ENCODE measurements at regions not wholly inside any gene's neighbourhood (a gene's known extent, or its start where the extent isn't known, plus 50 kb on each side); places are given as distances from the start of the nearest gene placed in this dataset.

DNA sequence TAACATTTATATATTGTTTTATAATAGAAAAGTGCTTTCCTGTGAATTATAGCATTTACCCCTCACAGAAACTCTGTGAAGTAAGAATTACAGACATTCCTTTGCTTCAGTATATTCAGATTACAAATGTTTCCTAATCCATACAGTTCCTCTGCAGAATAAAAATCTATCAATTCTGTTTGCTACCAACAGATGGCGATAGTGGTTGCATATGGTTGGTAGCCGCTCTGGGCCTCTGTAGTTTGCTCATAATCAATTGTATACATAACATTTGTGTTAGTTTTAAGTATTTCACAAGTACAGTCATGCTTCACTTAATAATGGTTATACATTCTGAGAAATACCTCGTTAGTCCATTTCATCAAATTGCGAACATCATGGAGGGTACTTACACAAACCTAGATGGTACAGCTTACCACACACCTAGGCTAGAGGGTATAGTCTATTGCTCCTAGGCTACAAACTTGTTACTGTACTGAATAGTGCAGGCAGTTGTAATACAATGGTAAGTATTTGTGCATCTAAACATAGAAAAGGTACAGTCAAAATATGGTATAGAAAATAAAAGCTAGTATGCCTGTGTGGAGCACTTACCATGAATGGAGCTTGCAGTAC, 94.4 kb upstream of the STEAP4 start:
- no peak overlapping the region for H3K27ac ChIP-seq (ENCODE audit: low read depth)
- H3K4me1 ChIP-seq (ENCODE audit: insufficient read depth), result no peaks in the 10 kb centered on the region
- DNase-seq (ENCODE audit: extremely low spot score), result no peak
- H3K4me3 ChIP-seq (ENCODE audit: low read depth, low read length), result no peak overlapping the region
- WGBS, result 87% methylated on average over 4 of the region's 4 CpGs
- no peaks in the 10 kb centered on the region for H3K36me3 ChIP-seq (ENCODE audit: insufficient read depth)

DNA sequence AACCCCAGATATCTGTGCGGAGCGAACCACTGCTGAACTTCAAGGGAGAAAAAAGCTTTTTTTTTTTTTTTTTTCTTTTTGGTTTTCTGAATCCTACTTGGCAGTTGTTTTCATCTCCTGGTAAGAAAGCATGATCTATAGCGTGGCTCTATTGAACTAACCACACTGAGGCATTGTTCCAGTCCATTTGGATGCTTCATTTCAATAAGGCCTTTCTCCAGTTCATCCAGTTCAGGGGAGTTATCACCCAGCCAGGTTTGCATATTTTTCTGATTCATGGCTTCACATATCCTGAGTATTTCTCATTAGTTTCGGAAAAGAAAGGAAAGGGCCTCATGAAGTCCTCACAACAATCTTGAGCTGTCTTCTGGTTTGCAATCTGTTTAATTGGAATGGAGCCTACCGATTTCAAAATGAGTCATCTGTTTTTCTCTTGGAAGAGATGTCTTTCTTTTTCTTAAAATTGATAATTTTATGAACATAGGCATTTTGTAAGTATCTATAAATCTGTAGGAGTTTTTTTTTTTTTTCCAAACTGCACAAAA, 93.1 kb upstream of the STEAP4 start:
- no peaks in the 10 kb centered on the region for H3K36me3 ChIP-seq (ENCODE audit: insufficient read depth)
- 70% methylated on average over 5 of the region's 5 CpGs for WGBS
- no peaks in the 10 kb centered on the region for H3K4me1 ChIP-seq (ENCODE audit: insufficient read depth)
- no peak for DNase-seq (ENCODE audit: extremely low spot score)
- no peak overlapping the region for H3K27ac ChIP-seq (ENCODE audit: low read depth)
- no peak overlapping the region for H3K4me3 ChIP-seq (ENCODE audit: low read depth, low read length)

DNA sequence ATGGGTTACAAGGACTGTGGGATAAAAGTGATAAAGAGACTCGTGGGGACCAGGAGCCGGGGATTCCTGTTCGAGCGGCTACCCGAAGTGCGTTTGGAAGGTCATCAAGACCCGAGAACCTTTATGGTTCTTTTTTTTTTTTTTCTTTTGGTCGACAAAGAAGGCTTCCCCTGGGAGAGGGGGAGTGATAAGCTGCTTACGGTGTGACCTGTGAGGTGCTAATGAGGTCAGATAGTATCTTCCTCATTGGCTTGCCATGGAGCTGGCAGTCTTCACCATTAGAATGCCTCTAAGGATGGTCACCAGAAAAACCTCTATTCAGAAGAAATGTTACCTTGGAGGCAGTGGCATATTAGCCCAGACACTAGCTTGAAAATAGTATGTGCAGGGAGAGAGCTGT, 92.3 kb upstream of the STEAP4 start:
- no peak for DNase-seq (ENCODE audit: extremely low spot score)
- Histone ChIP-seq H3K27ac (ENCODE audit: low read depth) (no peak overlapping the region), H3K36me3 (ENCODE audit: insufficient read depth) (no peaks in the 10 kb centered on the region), H3K4me1 (ENCODE audit: insufficient read depth) (no peaks in the 10 kb centered on the region), H3K4me3 (ENCODE audit: low read depth, low read length) (no peak overlapping the region)
- 66% methylated on average over 9 of the region's 9 CpGs for WGBS

DNA sequence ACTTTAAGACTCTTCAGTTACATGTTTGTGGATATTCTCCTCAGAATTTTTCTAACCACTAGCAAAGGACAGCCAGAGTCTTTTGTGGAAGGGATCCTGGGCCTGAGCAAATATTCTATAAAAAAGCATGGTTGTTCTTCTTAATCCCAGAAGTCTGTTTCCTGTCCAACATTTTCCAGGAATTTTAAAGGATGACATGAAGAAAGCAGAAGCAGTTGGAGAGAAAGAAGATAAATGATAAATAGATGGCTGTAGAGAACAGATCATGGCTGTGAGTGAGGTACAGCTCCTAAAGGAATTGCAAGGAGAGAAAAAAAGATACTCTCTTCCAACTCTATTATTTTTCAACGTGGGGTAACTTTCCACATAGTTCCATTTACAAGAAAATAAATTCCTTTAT, 91.8 kb upstream of the STEAP4 start:
- no peak overlapping the region for H3K4me3 ChIP-seq (ENCODE audit: low read depth, low read length)
- no peaks in the 10 kb centered on the region for H3K4me1 ChIP-seq (ENCODE audit: insufficient read depth)
- no peak for DNase-seq (ENCODE audit: extremely low spot score)
- H3K36me3 ChIP-seq (ENCODE audit: insufficient read depth), result no peaks in the 10 kb centered on the region
- H3K27ac ChIP-seq (ENCODE audit: low read depth), result no peak overlapping the region
- 25% methylated on average over 1 of the region's 1 CpG for WGBS

DNA sequence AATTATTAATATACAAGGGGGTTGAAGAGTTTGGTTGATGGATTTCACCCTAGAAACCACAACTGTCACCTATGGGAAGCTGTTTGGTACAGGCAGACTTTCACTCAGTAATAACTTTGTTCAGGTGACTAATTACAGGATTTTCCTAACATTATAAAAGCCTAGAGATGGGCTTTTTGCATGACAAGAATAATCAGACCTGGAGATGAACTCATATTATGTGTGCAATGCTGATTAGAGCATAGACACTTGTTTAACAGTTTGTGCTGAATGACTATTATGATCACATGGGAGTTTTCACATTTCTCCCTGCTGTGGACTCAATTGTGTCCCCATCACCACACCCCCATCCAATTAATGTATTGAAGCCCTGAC, 90.2 kb upstream of the STEAP4 start:
- Histone ChIP-seq H3K4me1 (ENCODE audit: insufficient read depth) (no peaks in the 10 kb centered on the region), H3K4me3 (ENCODE audit: low read depth, low read length) (no peak overlapping the region)

DNA sequence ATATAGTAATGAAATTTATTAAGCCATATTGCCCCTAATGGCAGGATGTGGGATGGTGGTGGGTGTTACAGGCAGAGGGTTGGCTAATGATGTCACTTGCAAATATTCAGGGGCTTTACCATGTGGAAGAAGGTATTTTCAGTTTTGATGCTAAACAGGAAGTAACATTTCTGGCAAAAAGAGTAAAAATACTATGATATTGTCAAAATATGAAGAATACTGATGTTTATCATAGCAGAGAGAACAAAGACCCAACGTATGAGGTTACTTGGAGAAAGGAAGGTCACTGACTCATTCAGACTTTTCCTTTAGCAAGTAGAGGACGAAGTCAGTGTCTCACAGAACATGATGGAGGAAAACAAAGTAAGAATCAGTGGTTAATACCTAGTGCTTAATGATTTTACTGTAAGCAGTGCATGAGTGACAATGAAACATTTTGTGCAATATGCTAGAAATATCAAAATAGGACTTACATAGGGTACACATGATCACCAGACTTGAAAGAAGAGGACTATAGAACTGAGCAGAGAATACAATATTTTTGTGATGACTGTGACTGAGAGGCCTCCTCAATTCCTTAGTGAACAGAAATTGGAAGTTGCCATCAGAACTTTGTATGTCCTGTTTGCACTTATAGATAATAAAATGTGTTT, 89.7 kb upstream of the STEAP4 start:
- Histone ChIP-seq H3K4me3 (ENCODE audit: low read depth, low read length) (no peak overlapping the region), H3K4me1 (ENCODE audit: insufficient read depth) (no peaks in the 10 kb centered on the region), H3K36me3 (ENCODE audit: insufficient read depth) (no peaks in the 10 kb centered on the region), H3K27ac (ENCODE audit: low read depth) (no peak overlapping the region)
- no peak for DNase-seq (ENCODE audit: extremely low spot score)
- 73% methylated on average over 2 of the region's 2 CpGs for WGBS

More for the DNA sequence above, 90.2 kb upstream of the STEAP4 start:
- Histone ChIP-seq H3K36me3 (ENCODE audit: insufficient read depth) (no peaks in the 10 kb centered on the region), H3K27ac (ENCODE audit: low read depth) (no peak overlapping the region)
- DNase-seq (ENCODE audit: extremely low spot score), result no peak

DNA sequence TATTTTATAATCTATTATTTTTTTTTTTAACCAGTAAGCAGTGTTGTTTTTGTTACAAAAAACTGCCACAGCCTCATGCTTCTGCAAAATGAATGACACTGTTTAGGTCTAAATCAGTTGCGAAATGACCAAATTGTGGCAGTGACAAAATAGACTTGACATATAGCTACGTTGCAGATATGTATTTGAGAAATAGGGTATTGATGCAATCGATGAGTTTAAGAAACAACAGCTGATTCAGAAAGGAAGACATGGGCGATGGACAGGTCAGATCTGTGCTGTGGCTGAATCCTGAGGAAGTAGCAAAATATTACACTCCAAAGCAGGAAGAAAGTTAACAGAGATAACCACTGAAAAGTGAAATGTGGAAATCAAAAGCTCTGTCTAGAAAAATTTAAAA, 89.0 kb upstream of the STEAP4 start:
- WGBS, result 65% methylated on average over 4 of the region's 4 CpGs
- no peaks in the 10 kb centered on the region for H3K36me3 ChIP-seq (ENCODE audit: insufficient read depth)
- H3K4me3 ChIP-seq (ENCODE audit: low read depth, low read length), result no peak overlapping the region
- no peaks in the 10 kb centered on the region for H3K4me1 ChIP-seq (ENCODE audit: insufficient read depth)
- no peak overlapping the region for H3K27ac ChIP-seq (ENCODE audit: low read depth)
- DNase-seq (ENCODE audit: extremely low spot score), result no peak

DNA sequence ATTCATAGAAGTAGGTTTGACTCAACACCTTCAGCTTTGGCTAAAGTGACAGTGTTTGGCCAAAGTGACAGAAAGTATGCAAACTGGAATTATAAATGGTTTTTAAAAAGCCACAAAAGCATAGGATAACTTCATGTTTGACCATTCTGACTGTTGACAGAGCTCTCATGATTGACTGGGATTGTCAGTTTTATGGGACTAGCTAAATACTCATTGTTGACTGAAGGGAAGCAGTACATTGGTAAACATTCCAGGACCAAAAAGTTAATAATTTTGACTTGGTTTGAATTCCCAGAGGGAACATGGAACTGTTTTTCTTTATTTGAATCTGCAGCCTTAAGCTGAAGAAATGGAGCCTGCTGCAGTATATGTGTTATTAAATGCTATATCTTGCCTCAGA, 84.6 kb upstream of the STEAP4 start:
- H3K4me1 ChIP-seq (ENCODE audit: insufficient read depth), result no peaks in the 10 kb centered on the region

DNA sequence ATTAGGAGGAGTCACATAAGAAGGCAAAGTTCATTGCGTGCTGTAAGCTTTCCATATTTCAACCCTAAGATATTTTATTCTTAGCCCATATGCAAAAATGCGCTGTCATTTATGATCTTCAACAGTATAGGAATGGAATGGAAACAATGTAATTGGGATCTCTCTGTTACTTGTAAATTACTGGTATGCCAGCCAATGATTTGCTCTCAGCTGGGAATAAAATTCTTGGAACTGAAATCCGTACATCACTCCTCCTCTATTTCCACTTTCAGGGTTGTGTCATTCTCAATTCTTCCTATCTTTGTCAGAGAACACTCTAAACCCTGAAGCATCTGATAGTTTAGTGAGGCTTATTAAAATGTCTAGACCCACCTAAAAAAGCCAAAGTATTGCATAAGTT, 80.7 kb upstream of the STEAP4 start:
- WGBS, result 58% methylated on average over 3 of the region's 3 CpGs
- DNase-seq (ENCODE audit: extremely low spot score), result no peak
- Histone ChIP-seq H3K27ac (ENCODE audit: low read depth) (no peak overlapping the region), H3K4me3 (ENCODE audit: low read depth, low read length) (no peak overlapping the region), H3K36me3 (ENCODE audit: insufficient read depth) (no peaks in the 10 kb centered on the region), H3K4me1 (ENCODE audit: insufficient read depth) (no peaks in the 10 kb centered on the region)

More for the DNA sequence above, 84.6 kb upstream of the STEAP4 start:
- Histone ChIP-seq H3K4me3 (ENCODE audit: low read depth, low read length) (no peak overlapping the region), H3K27ac (ENCODE audit: low read depth) (no peak overlapping the region), H3K36me3 (ENCODE audit: insufficient read depth) (no peaks in the 10 kb centered on the region)
- DNase-seq (ENCODE audit: extremely low spot score), result no peak

GRCh38 chr7:88386665-88387156, 80.0 kb upstream of the STEAP4 start:
- no peaks in the 10 kb centered on the region for H3K36me3 ChIP-seq (ENCODE audit: insufficient read depth)
- H3K27ac ChIP-seq (ENCODE audit: low read depth), result no peak overlapping the region
- H3K4me3 ChIP-seq (ENCODE audit: low read depth, low read length), result no peak overlapping the region
- 58% methylated on average over 3 of the region's 3 CpGs for WGBS
- H3K4me1 ChIP-seq (ENCODE audit: insufficient read depth), result no peaks in the 10 kb centered on the region
- no peak for DNase-seq (ENCODE audit: extremely low spot score)

DNA sequence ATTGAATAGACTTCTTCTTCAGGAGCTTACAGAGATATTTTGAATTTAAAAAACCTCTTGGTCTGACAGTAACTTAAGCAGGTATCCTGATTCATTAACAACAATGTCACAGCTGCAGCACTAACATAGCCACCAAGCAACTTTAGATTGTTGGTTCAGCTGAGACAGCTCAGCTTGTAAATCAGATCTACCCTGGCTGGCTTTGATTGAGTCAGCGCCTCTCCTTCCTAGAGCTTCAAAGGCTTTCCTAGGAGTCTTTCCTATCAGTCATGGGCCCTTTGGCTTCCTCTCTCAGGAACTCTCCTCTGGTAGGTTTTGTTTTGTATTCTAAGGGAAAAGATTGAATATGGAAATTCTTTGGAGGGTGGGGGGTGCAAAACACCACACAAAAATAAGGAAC, 70.7 kb upstream of the STEAP4 start:
- Histone ChIP-seq H3K4me3 (ENCODE audit: low read depth, low read length) (no peak overlapping the region), H3K36me3 (ENCODE audit: insufficient read depth) (no peaks in the 10 kb centered on the region), H3K27ac (ENCODE audit: low read depth) (no peak overlapping the region), H3K4me1 (ENCODE audit: insufficient read depth) (no peaks in the 10 kb centered on the region)
- DNase-seq (ENCODE audit: extremely low spot score), result no peak
- 56% methylated on average over 1 of the region's 1 CpG for WGBS

- Histone ChIP-seq H3K4me1 (ENCODE audit: insufficient read depth) (no peaks in the 10 kb centered on the region), H3K36me3 (ENCODE audit: insufficient read depth) (no peaks in the 10 kb centered on the region), H3K27ac (ENCODE audit: low read depth) (no peak overlapping the region), H3K4me3 (ENCODE audit: low read depth, low read length) (no peak overlapping the region)
- DNase-seq (ENCODE audit: extremely low spot score), result no peak
- 95% methylated on average over 4 of the region's 4 CpGs for WGBS
Observed at GRCh38 chr7:88368686-88369085, 62.0 kb upstream of the STEAP4 start.

DNA sequence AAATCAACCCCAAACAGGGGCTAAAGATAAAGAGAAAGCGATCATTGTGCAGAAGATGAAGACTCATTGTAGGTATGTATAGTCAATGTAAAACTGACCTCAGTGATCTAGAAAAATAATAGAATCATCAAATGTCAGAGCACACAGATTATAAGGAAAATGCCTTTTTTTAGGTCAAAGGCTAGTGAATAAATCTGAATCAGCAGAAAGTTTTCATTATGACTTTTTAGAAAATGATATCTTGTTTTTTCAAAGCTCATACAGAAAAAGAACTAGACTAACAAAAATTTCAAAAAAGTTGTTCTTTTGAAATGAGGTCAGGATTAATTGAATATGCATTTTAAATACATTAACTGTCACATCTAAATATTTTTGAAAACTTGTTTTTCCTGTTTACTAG, 60.2 kb upstream of the STEAP4 start:
- DNase-seq (ENCODE audit: extremely low spot score), result no peak
- H3K27ac ChIP-seq (ENCODE audit: low read depth), result no peak overlapping the region
- no peak overlapping the region for H3K4me3 ChIP-seq (ENCODE audit: low read depth, low read length)
- 93% methylated on average over 1 of the region's 1 CpG for WGBS
- no peaks in the 10 kb centered on the region for H3K4me1 ChIP-seq (ENCODE audit: insufficient read depth)
- H3K36me3 ChIP-seq (ENCODE audit: insufficient read depth), result no peaks in the 10 kb centered on the region

DNA sequence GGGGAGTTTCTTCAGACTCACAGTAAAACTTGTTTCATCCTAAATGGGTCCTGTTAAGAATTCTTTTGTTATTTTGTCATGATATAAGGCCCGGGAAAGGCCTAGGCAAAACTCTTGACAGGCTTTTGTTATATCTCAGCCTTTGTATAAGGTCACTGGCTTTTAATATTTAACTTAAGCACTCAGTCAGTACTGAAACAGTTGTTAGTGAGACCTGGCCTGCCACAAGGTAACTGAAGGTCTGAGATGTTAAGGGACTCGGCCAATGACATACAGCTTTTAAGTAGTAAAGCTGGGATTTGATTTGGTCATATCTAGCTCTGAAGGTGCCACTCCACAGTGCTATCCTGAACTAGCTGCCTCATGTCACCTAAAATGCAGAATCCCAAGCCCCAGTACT, 57.2 kb upstream of the STEAP4 start:
- WGBS, result 71% methylated on average over 2 of the region's 2 CpGs
- Histone ChIP-seq H3K27ac (ENCODE audit: low read depth) (no peak overlapping the region), H3K36me3 (ENCODE audit: insufficient read depth) (no peaks in the 10 kb centered on the region), H3K4me1 (ENCODE audit: insufficient read depth) (no peaks in the 10 kb centered on the region), H3K4me3 (ENCODE audit: low read depth, low read length) (no peak overlapping the region)
- DNase-seq (ENCODE audit: extremely low spot score), result no peak

Measured in urinary bladder (tissue), 3 donors.